Mucosa of descending colon (tissue), 3 donors: ENCODE measurements at regions not wholly inside any gene's neighbourhood (a gene's known extent, or its start where the extent isn't known, plus 50 kb on each side); places are given as distances from the start of the nearest gene placed in this dataset.

Experiments
- ATAC-seq: fragments of 200-7000 bp; cut with Tn5 transposase; one replicate; pipeline ENCODE4 v1.9.1; 2020; ENCODE audit warnings: mild to moderate bottlenecking, moderate library complexity
- DNase-seq, 3 donors: peaks; one replicate each; pipeline ENCODE4 v3.0.0-alpha.2; 2020
- H3K36me3 ChIP-seq: fragments of 200-600 bp; one replicate; pipeline ENCODE4 v1.8.0; 2021; ENCODE audit warnings: low read depth, mild to moderate bottlenecking
- H3K4me1 ChIP-seq: fragments of 200-600 bp; one replicate; pipeline ENCODE4 v1.8.0; 2021; ENCODE audit warnings: low read depth, mild to moderate bottlenecking
- H3K4me3 ChIP-seq: fragments of 200-600 bp; one replicate; pipeline ENCODE4 v1.8.0; 2021; ENCODE audit warnings: mild to moderate bottlenecking
- H3K9me3 ChIP-seq: fragments of 200-600 bp; one replicate; pipeline ENCODE4 v1.8.0; 2021; ENCODE audit warnings: mild to moderate bottlenecking
- CTCF ChIP-seq: fragments of 200-600 bp; IDR thresholded peaks from one replicate; pipeline ENCODE4 v1.8.0; 2022; ENCODE audit warnings: antibody characterized with exemption, mild to moderate bottlenecking
- intact Hi-C, 2 donors: fragments of 100-400 bp; cut with DNase I in 1 of 2; cut with micrococcal nuclease in 1 of 2; formaldehyde crosslinking; loops; one replicate each; pipeline versions ENCODE4 v1.11.0 to v1.11.1; 2022; cut with DNase I, micrococcal nuclease
- donor health status: DM: no; HTN: no; CAD: no; lungs with moderate emphysema.
- donor health status: DM: no; HTN: no; CAD: no.
- donor health status: DM: no; HTN: yes; CAD: no.

GRCh38 chr12:91921555-91921954 is 224.1 kb downstream of the BTG1 start:
- no peak overlapping the region for H3K4me3 ChIP-seq
- intact Hi-C loops = no loop called here
- no peaks in the 10 kb centered on the region for H3K9me3 ChIP-seq
- no peaks in the 10 kb centered on the region for H3K36me3 ChIP-seq
- no peak for TF ChIP-seq CTCF
- no peak for DNase-seq
- H3K4me1 ChIP-seq = peaks cover 4% of the 10 kb centered on the region
- ATAC-seq = no peak

GRCh38 chr12:91920741-91921140 is 224.9 kb downstream of the BTG1 start:
- no peaks in the 10 kb centered on the region for H3K9me3 ChIP-seq
- no peak for TF ChIP-seq CTCF
- no peak overlapping the region for H3K4me3 ChIP-seq
- ATAC-seq (no peak), DNase-seq (no peak)
- intact Hi-C loops = no loop called here
- H3K36me3 ChIP-seq = no peaks in the 10 kb centered on the region
- peaks cover 4% of the 10 kb centered on the region for H3K4me1 ChIP-seq

- TF ChIP-seq CTCF = no peak
- DNase-seq (no peak), ATAC-seq (peak; percentile 25)
- no peaks in the 10 kb centered on the region for H3K9me3 ChIP-seq
- peaks cover 4% of the 10 kb centered on the region for H3K4me1 ChIP-seq
- intact Hi-C loops = no loop called here
- H3K4me3 ChIP-seq = no peak overlapping the region
- no peaks in the 10 kb centered on the region for H3K36me3 ChIP-seq
These were observed 225.4 kb downstream of the BTG1 start for GRCh38 chr12:91920276-91920675.

GRCh38 chr12:91918431-91918830 is 227.2 kb downstream of the BTG1 start:
- no peaks in the 10 kb centered on the region for H3K9me3 ChIP-seq
- DNase-seq (no peak), ATAC-seq (no peak)
- TF ChIP-seq CTCF = no peak
- no peak overlapping the region for H3K4me3 ChIP-seq
- no peaks in the 10 kb centered on the region for H3K36me3 ChIP-seq
- intact Hi-C loops = no loop called here
- H3K4me1 ChIP-seq = peaks cover 4% of the 10 kb centered on the region

DNA sequence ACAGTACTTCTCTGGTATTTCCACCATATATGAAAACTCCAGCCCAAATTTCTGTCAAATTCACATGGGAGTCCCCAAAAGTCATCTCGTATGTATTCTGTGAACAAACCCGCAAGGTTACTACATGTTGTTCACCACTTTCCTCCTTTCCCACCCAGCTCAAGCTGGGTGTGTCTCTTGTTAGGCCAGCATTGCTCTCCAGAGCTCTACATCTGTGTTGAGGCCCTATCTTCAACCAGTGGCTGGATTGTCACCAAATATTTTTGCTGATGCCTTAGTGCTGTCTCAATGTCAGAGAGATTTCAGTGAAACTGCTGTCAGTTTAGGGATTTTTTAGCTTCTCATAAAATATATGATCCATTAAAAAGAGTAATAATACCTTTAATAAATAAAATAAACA is 230.9 kb downstream of the BTG1 start:
- Histone ChIP-seq H3K4me3 (no peak overlapping the region), H3K4me1 (no peaks in the 10 kb centered on the region), H3K36me3 (no peaks in the 10 kb centered on the region), H3K9me3 (no peaks in the 10 kb centered on the region)
- DNase-seq (no peak), ATAC-seq (no peak)
- intact Hi-C loops = no loop called here
- no peak for TF ChIP-seq CTCF

DNA sequence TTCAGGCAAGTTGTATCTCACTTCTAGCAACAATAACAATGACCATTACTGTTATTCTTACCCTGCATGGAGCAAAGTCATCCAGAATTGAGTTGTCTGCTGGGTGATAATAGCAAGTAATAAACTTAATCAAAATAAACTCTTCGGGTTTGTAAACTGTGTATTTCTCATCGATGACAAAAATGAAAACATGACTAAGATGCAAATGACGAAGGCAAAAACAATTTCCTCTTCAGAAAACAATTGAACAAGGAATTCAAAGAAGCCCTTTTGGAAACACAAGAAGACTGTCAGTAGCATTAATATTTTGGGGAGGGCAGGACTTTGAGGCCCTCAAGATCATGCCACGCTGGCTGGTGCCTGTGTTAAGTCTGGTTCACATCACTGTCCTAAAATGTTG is 232.0 kb downstream of the BTG1 start:
- DNase-seq (no peak), ATAC-seq (no peak)
- TF ChIP-seq CTCF = no peak
- Histone ChIP-seq H3K4me3 (no peak overlapping the region), H3K36me3 (no peaks in the 10 kb centered on the region), H3K4me1 (no peaks in the 10 kb centered on the region), H3K9me3 (no peaks in the 10 kb centered on the region)
- intact Hi-C loops = no loop called here
